ENCODE measurements at regions not wholly inside any gene's neighbourhood (a gene's known extent, or its start where the extent isn't known, plus 50 kb on each side); places are given as distances from the start of the nearest gene placed in this dataset.

- DNase-seq (ENCODE audit: low read depth), result no peak
- no peak overlapping the region for H3K4me3 ChIP-seq (ENCODE audit: low read length)
- no peak for TF ChIP-seq CTCF (conservative IDR thresholded peaks at IDR 0.05; ENCODE audit: low read length)
Measured at GRCh38 chr6:92274588-92274987, 1144.8 kb downstream of the EPHA7 start.

DNA sequence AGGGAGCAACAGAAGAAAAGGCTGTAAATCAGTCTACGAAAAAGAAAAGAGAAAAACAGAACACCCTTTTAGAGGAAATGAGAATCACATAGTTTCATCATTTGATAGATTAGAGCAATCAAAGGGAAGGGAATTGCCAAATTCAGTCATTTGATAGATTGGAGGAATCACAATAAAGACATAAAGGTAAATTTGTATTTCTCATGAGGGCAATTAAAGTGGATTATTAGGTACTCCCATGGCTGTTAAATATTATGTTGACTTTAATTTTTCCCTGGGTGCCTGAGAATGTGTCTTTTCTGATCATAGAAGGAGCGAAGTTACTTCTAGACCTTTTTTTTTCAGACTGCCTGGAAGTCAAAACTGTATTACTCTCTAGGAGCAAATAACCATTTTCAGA lies 1145.7 kb downstream of the EPHA7 start:
- DNase-seq (ENCODE audit: low read depth), result no peak
- no peak for TF ChIP-seq CTCF (conservative IDR thresholded peaks at IDR 0.05; ENCODE audit: low read length)
- no peak overlapping the region for H3K4me3 ChIP-seq (ENCODE audit: low read length)

DNA sequence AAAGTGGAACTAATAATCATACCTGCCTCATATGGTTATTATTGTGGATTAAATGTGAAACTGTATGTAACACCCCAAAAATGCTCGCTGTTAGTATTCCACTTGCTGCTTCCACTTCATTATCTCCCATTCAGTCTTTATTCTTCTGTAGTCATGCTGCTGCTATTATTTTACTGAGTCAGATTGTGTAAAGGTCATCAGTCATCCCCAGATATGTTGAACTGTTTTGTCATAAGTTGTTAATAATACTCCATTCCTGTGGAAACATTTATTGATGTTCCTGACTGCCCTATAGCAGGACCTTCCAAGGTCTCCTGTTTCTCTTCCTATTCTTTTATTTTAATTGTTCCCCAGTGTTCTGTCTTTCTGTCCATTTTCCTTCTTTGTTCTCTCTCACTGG lies 1148.3 kb downstream of the EPHA7 start:
- no peak for TF ChIP-seq CTCF (conservative IDR thresholded peaks at IDR 0.05; ENCODE audit: low read length)
- H3K4me3 ChIP-seq (ENCODE audit: low read length), result no peak overlapping the region
- DNase-seq (ENCODE audit: low read depth), result no peak

- no peak overlapping the region for H3K4me3 ChIP-seq (ENCODE audit: low read length)
- no peak for TF ChIP-seq CTCF (conservative IDR thresholded peaks at IDR 0.05; ENCODE audit: low read length)
- DNase-seq (ENCODE audit: low read depth), result no peak
Measured at GRCh38 chr6:92270365-92270764, 1149.0 kb downstream of the EPHA7 start.

DNA sequence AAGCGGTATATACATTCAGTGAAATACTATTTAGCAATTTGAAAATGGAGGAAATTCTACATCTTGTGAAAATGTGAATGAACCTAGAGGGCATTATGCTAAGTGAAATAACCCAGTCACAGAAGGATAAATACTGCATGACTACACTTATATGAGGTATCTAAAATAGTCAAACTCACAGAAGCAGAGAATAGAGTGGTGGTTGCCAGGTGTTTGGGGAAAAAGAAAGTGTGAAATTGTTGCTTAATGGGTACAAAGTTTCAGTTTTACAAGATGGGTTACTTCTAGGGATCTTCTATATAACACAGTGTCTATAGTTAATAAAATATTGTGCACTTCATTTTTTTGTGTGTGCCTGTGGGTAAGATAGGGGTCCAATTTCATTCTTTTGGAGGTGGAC lies 1152.0 kb downstream of the EPHA7 start:
- DNase-seq (ENCODE audit: low read depth), result no peak
- no peak for TF ChIP-seq CTCF (conservative IDR thresholded peaks at IDR 0.05; ENCODE audit: low read length)
- no peak overlapping the region for H3K4me3 ChIP-seq (ENCODE audit: low read length)

DNA sequence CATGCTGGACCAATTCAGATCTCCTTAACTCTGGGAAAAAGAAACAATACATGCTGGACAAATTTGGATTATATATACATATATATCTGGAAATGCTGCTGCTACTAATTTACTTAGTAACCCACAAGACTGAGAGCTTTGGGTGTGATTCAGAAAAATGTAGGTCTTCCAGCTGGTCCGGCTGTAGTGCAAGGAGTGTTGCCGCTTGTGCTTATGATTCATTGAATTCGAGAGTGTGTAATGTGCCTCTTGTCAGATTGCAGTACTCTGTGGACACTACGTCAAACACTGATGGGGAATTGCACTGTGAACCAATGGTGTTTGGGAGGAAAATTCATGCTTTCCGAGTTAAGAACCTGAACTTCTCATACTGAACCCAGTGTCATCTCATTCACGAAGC lies 1155.5 kb downstream of the EPHA7 start:
- TF ChIP-seq CTCF (conservative IDR thresholded peaks at IDR 0.05; ENCODE audit: low read length), result no peak
- no peak overlapping the region for H3K4me3 ChIP-seq (ENCODE audit: low read length)
- DNase-seq (ENCODE audit: low read depth), result no peak

- DNase-seq (ENCODE audit: low read depth), result no peak
- TF ChIP-seq CTCF (conservative IDR thresholded peaks at IDR 0.05; ENCODE audit: low read length), result no peak
- no peak overlapping the region for H3K4me3 ChIP-seq (ENCODE audit: low read length)
Measured at GRCh38 chr6:92259171-92259570, 1160.2 kb downstream of the EPHA7 start.
